Activated CD8-positive, alpha-beta memory T cell treated with anti-CD3 and anti-CD28 coated beads, Interleukin-2, amount 10 ng/mL, durations not matched to agents 7 days and 5 days (primary cell): ENCODE measurements at regions not wholly inside any gene's neighbourhood (a gene's known extent, or its start where the extent isn't known, plus 50 kb on each side); places are given as distances from the start of the nearest gene placed in this dataset.
"Not testable (repeated sequence)": the region's sequence is repeated elsewhere in the genome, so short reads cannot be mapped to it uniquely, and the experiment has no call there.

Experiments used
- ATAC-seq: fragments of 150-1000 bp; cut with Tn5 transposase; one replicate; pipeline ENCODE4 v1.10.0; 2021; ENCODE audit warnings: moderate library complexity
- CTCF ChIA-PET: fragments of 350-600 bp; sonication (Branson Sonifier 250); formaldehyde crosslinking; loops from one replicate; lab custom pipeline; 2021; ENCODE audit warnings: antibody characterized with exemption; lab: Charles Lee
- DNase-seq: peaks from one replicate; pipeline ENCODE4 v3.0.0-alpha.2; 2020
- H3K27ac Mint-ChIP-seq: one replicate; pipeline ENCODE4 v1.8.0; 2021; ENCODE audit warnings: mild to moderate bottlenecking, mixed read lengths
- H3K27me3 Mint-ChIP-seq: one replicate; pipeline ENCODE4 v1.8.0; 2021; ENCODE audit warnings: mixed read lengths
- H3K36me3 Mint-ChIP-seq: one replicate; pipeline ENCODE4 v1.8.0; 2021; ENCODE audit warnings: mild to moderate bottlenecking, mixed read lengths
- H3K4me1 Mint-ChIP-seq: one replicate; pipeline ENCODE4 v1.8.0; 2021; ENCODE audit warnings: mixed read lengths
- H3K4me3 Mint-ChIP-seq: one replicate; pipeline ENCODE4 v1.8.0; 2021; ENCODE audit warnings: mild to moderate bottlenecking, moderate library complexity, mixed read lengths
- H3K9me3 Mint-ChIP-seq: one replicate; pipeline ENCODE4 v1.8.0; 2022; ENCODE audit warnings: low read depth, mixed read lengths

- CTCF ChIA-PET = interaction anchor here (0.5 kb wide), 1 partner anchor 699 kb away, joined by 3 read pairs; no protein-coding TSS in a partner anchor
- not testable (repeated sequence) for H3K36me3 Mint-ChIP-seq, H3K27me3 Mint-ChIP-seq, H3K27ac Mint-ChIP-seq, ATAC-seq, H3K4me1 Mint-ChIP-seq, H3K4me3 Mint-ChIP-seq, H3K9me3 Mint-ChIP-seq, DNase-seq
These were observed 85.1 kb upstream of the MAP4 start for GRCh38 chr3:48101301-48101650.

- Mint-ChIP-seq H3K27me3 (no peaks in the 10 kb centered on the region), H3K4me1 (peaks cover 11% of the 10 kb centered on the region), H3K4me3 (no peak overlapping the region), H3K36me3 (no peaks in the 10 kb centered on the region), H3K9me3 (no peaks in the 10 kb centered on the region), H3K27ac (no peak overlapping the region)
- ATAC-seq (no peak), DNase-seq (no peak)
- CTCF ChIA-PET = no interaction called here
These were observed 76.1 kb upstream of the MAP4 start for GRCh38 chr3:48092270-48092669.

- H3K27ac Mint-ChIP-seq = no peak overlapping the region
- H3K9me3 Mint-ChIP-seq = no peaks in the 10 kb centered on the region
- ATAC-seq (no peak), DNase-seq (no peak)
- peak overlapping the region; percentile 93 for H3K4me3 Mint-ChIP-seq
- peaks cover 20% of the 10 kb centered on the region for H3K4me1 Mint-ChIP-seq
- H3K36me3 Mint-ChIP-seq = no peaks in the 10 kb centered on the region
- no peaks in the 10 kb centered on the region for H3K27me3 Mint-ChIP-seq
- CTCF ChIA-PET = interaction anchor here (0.8 to 1.6 kb wide), 2 partner anchors 61 to 266 kb away, joined by 4 to 5 read pairs; no protein-coding TSS in a partner anchor
These were observed 74.1 kb upstream of the MAP4 start for GRCh38 chr3:48090166-48090939.

- peak; percentile 96 for DNase-seq
- CTCF ChIA-PET = interaction anchor here (0.9 to 2.7 kb wide), 5 partner anchors 14 to 99 kb away, joined by 3 to 11 read pairs (median 3); partner anchors contain the start of gene CDC25A
- no peaks in the 10 kb centered on the region for H3K9me3 Mint-ChIP-seq
- H3K4me3 Mint-ChIP-seq = peak overlapping the region; percentile 93
- peak; percentile 97 for ATAC-seq
- H3K27me3 Mint-ChIP-seq = no peaks in the 10 kb centered on the region
- H3K27ac Mint-ChIP-seq = peak overlapping the region; percentile 97
- H3K4me1 Mint-ChIP-seq = peaks cover 31% of the 10 kb centered on the region
- H3K36me3 Mint-ChIP-seq = peaks cover 6% of the 10 kb centered on the region
These were observed 72.7 kb upstream of the MAP4 start for GRCh38 chr3:48088749-48089466.

GRCh38 chr3:48088056-48088748 is 72.0 kb upstream of the MAP4 start:
- Mint-ChIP-seq H3K4me1 (peaks cover 31% of the 10 kb centered on the region), H3K4me3 (peak overlapping the region; percentile 93), H3K27me3 (no peaks in the 10 kb centered on the region), H3K9me3 (no peaks in the 10 kb centered on the region), H3K36me3 (peaks cover 6% of the 10 kb centered on the region), H3K27ac (peak overlapping the region; percentile 89)
- no peak for DNase-seq
- CTCF ChIA-PET = interaction anchor here (1.2 to 2.7 kb wide), 5 partner anchors 25 to 348 kb away, joined by 3 to 11 read pairs (median 6); no protein-coding TSS in a partner anchor
- ATAC-seq = peak; percentile 41

- CTCF ChIA-PET = interaction anchor here (0.8 to 1.5 kb wide), 4 partner anchors 64 to 350 kb away, joined by 3 to 6 read pairs (median 3); no protein-coding TSS in a partner anchor
- Mint-ChIP-seq H3K4me3 (peak overlapping the region; percentile 93), H3K4me1 (peaks cover 35% of the 10 kb centered on the region), H3K9me3 (no peaks in the 10 kb centered on the region), H3K36me3 (peaks cover 9% of the 10 kb centered on the region), H3K27ac (peak overlapping the region; percentile 89), H3K27me3 (no peaks in the 10 kb centered on the region)
- ATAC-seq = no peak
- DNase-seq = no peak
These were observed 70.5 kb upstream of the MAP4 start for GRCh38 chr3:48086705-48087104.

- CTCF ChIA-PET = interaction anchor here (0.7 kb wide), 1 partner anchor 25 kb away, joined by 3 read pairs; no protein-coding TSS in a partner anchor
These were observed 68.7 kb upstream of the MAP4 start for GRCh38 chr3:48084929-48085328.

GRCh38 chr3:48084170-48084569 is 68.0 kb upstream of the MAP4 start:
- H3K9me3 Mint-ChIP-seq = no peaks in the 10 kb centered on the region
- CTCF ChIA-PET = no interaction called here
- H3K27me3 Mint-ChIP-seq = no peaks in the 10 kb centered on the region
- DNase-seq (no peak), ATAC-seq (no peak)
- no peak overlapping the region for H3K4me3 Mint-ChIP-seq
- H3K27ac Mint-ChIP-seq = peak overlapping the region; percentile 60
- H3K4me1 Mint-ChIP-seq = peaks cover 29% of the 10 kb centered on the region
- H3K36me3 Mint-ChIP-seq = peaks cover 13% of the 10 kb centered on the region

More at GRCh38 chr3:48084929-48085328, 68.7 kb upstream of the MAP4 start:
- Mint-ChIP-seq H3K36me3 (peaks cover 12% of the 10 kb centered on the region), H3K27ac (peak overlapping the region; percentile 60), H3K27me3 (no peaks in the 10 kb centered on the region), H3K9me3 (no peaks in the 10 kb centered on the region), H3K4me3 (no peak overlapping the region), H3K4me1 (peaks cover 33% of the 10 kb centered on the region)
- DNase-seq = no peak
- no peak for ATAC-seq

- ATAC-seq (no peak), DNase-seq (no peak)
- CTCF ChIA-PET = no interaction called here
- Mint-ChIP-seq H3K27ac (no peak overlapping the region), H3K4me3 (no peak overlapping the region), H3K27me3 (no peaks in the 10 kb centered on the region), H3K9me3 (no peaks in the 10 kb centered on the region), H3K4me1 (peaks cover 34% of the 10 kb centered on the region), H3K36me3 (peaks cover 20% of the 10 kb centered on the region)
These were observed 66.5 kb upstream of the MAP4 start for GRCh38 chr3:48082580-48083184.

GRCh38 chr3:48077815-48078214 is 61.6 kb upstream of the MAP4 start:
- Mint-ChIP-seq H3K27me3 (no peaks in the 10 kb centered on the region), H3K4me3 (no peak overlapping the region), H3K36me3 (peaks cover 25% of the 10 kb centered on the region), H3K4me1 (peaks cover 9% of the 10 kb centered on the region), H3K9me3 (no peaks in the 10 kb centered on the region), H3K27ac (no peak overlapping the region)
- CTCF ChIA-PET = no interaction called here
- ATAC-seq (no peak), DNase-seq (no peak)

GRCh38 chr3:48070030-48070429 is 53.8 kb upstream of the MAP4 start:
- Mint-ChIP-seq H3K9me3 (no peaks in the 10 kb centered on the region), H3K4me1 (peaks cover 6% of the 10 kb centered on the region), H3K4me3 (no peak overlapping the region), H3K27me3 (no peaks in the 10 kb centered on the region), H3K36me3 (peaks cover 20% of the 10 kb centered on the region), H3K27ac (peak overlapping the region; percentile 54)
- CTCF ChIA-PET = no interaction called here
- ATAC-seq (no peak), DNase-seq (no peak)

- Mint-ChIP-seq H3K4me3 (no peak overlapping the region), H3K36me3 (peaks cover 16% of the 10 kb centered on the region), H3K27ac (no peak overlapping the region), H3K9me3 (no peaks in the 10 kb centered on the region), H3K27me3 (no peaks in the 10 kb centered on the region), H3K4me1 (peaks cover 13% of the 10 kb centered on the region)
- CTCF ChIA-PET = no interaction called here
- ATAC-seq (no peak), DNase-seq (no peak)
These were observed 53.1 kb upstream of the MAP4 start for GRCh38 chr3:48069339-48069738.

- H3K4me3 Mint-ChIP-seq = no peak overlapping the region
- H3K27ac Mint-ChIP-seq = no peak overlapping the region
- no peak for ATAC-seq
- H3K27me3 Mint-ChIP-seq = no peaks in the 10 kb centered on the region
- CTCF ChIA-PET = no interaction called here
- no peak for DNase-seq
- H3K36me3 Mint-ChIP-seq = peaks cover 14% of the 10 kb centered on the region
- H3K4me1 Mint-ChIP-seq = peaks cover 17% of the 10 kb centered on the region
- no peaks in the 10 kb centered on the region for H3K9me3 Mint-ChIP-seq
These were observed 52.7 kb upstream of the MAP4 start for GRCh38 chr3:48068886-48069285.
